HCT116 (cell line): ENCODE measurements at regions not wholly inside any gene's neighbourhood (a gene's known extent, or its start where the extent isn't known, plus 50 kb on each side); places are given as distances from the start of the nearest gene placed in this dataset.

Experiments used
- ATAC-seq: fragments of 200-7000 bp; cut with Tn5 transposase; 2 replicates; pipeline ENCODE4 v1.9.1; 2020; ENCODE audit warnings: mild to moderate bottlenecking, moderate library complexity
- BruUV-seq: library from RNA; stranded (reverse); fragments of 400-500 nt; replicated peaks from 2 replicates; lab custom pipeline; 2021; lab: Mats Ljungman, UMichigan
- CTCF ChIA-PET: fragments of 300-600 bp; sonication (Branson Sonifier 250); formaldehyde crosslinking; loops from one replicate; lab custom pipeline; 2021; ENCODE audit warnings: antibody characterized with exemption; lab: Charles Lee
- POLR2A ChIA-PET: fragments of 300-600, 350-600 bp; sonication (Branson Sonifier 250); formaldehyde crosslinking; loops from one replicate; lab custom pipeline; 2021; ENCODE audit warnings: antibody characterized with exemption; lab: Charles Lee
- RAD21 ChIA-PET, 2 experiments: fragments of 300-600 bp; sonication (Branson Sonifier 250); formaldehyde crosslinking; loops; one replicate each; lab custom pipeline; 2023; ENCODE audit warnings: low total read pairs in 2 of 2; ENCODE audit not compliant: uncharacterized antibody in 2 of 2, unreplicated experiment in 2 of 2, low non-redundant PET in 1 of 2; lab: Charles Lee
- DNase-seq: peaks from one replicate; pipeline ENCODE4 v3.0.0-alpha.2; 2010; ENCODE audit warnings: low read depth, low spot score
- H2AFZ ChIP-seq: fragments of 200-600 bp; shearing (Covaris generic), sonication (generic); 2 replicates; pipeline ENCODE4 v1.6.1; 2017; ENCODE audit warnings: low read depth, mixed run types, mixed read lengths, antibody characterized with exemption, low read length; ENCODE audit not compliant: poor library complexity, severe bottlenecking
- H3K27ac ChIP-seq: 2 replicates; pipeline ENCODE4 v1.5.1; 2012; ENCODE audit warnings: low read depth, low read length
- H3K27me3 ChIP-seq: fragments of 200-600 bp; sonication (generic); 2 replicates; pipeline ENCODE4 v1.6.1; 2016; ENCODE audit warnings: mixed run types, low read length, mixed read lengths; ENCODE audit not compliant: insufficient read depth
- H3K36me3 ChIP-seq, 2 experiments: fragments of 200-500 bp in 1 of 2; fragments of 200-600 bp in 1 of 2; sonication (Bioruptor generic) in 1 of 2; sonication (generic) in 1 of 2; 2 replicates each; pipeline versions ENCODE4 v1.5.1 to v1.6.1; 2014 to 2016; ENCODE audit warnings: low read length in 2 of 2, inconsistent platforms in 1 of 2, mixed read lengths in 1 of 2, mixed run types in 1 of 2; ENCODE audit not compliant: insufficient read depth in 2 of 2, control insufficient read depth in 1 of 2
- H3K4me1 ChIP-seq, 2 experiments: fragments of 200-600 bp in 1 of 2; sonication (generic) in 1 of 2; 2 replicates each; pipeline versions ENCODE4 v1.5.1 to v1.6.1; 2012 to 2017; ENCODE audit warnings: low read length in 2 of 2, inconsistent platforms in 1 of 2, mild to moderate bottlenecking in 1 of 2, mixed read lengths in 1 of 2, mixed run types in 1 of 2, moderate library complexity in 1 of 2; ENCODE audit not compliant: insufficient read depth in 2 of 2, control insufficient read depth in 1 of 2
- H3K4me2 ChIP-seq: fragments of 200-600 bp; sonication (generic); 2 replicates; pipeline ENCODE4 v1.6.1; 2017; ENCODE audit warnings: mixed run types, low read length, mixed read lengths
- H3K4me3 ChIP-seq, 2 experiments: fragments of 200-600 bp in 1 of 2; sonication (generic) in 1 of 2; replicated peaks in 1 of 2; 2 replicates each; pipeline ENCODE4 v1.5.1; 2011 to 2016; ENCODE audit warnings: low read length in 2 of 2, control low read depth in 1 of 2, low read depth in 1 of 2, mild to moderate bottlenecking in 1 of 2, mixed read lengths in 1 of 2, mixed run types in 1 of 2
- H3K79me2 ChIP-seq: fragments of 200-600 bp; sonication (generic); 2 replicates; pipeline ENCODE4 v1.6.1; 2017; ENCODE audit warnings: mild to moderate bottlenecking, mixed run types, low read length, moderate library complexity, mixed read lengths; ENCODE audit not compliant: insufficient read depth
- H3K9ac ChIP-seq: fragments of 200-600 bp; sonication (generic); 2 replicates; pipeline ENCODE4 v1.6.1; 2016; ENCODE audit warnings: low read length, mixed read lengths
- H3K9me2 ChIP-seq: fragments of 200-600 bp; sonication (generic), shearing (Covaris generic); 2 replicates; pipeline ENCODE4 v1.6.1; 2017; ENCODE audit warnings: mixed run types, mild to moderate bottlenecking, moderate library complexity; ENCODE audit not compliant: insufficient read depth
- H3K9me3 ChIP-seq, 2 experiments: fragments of 200-500 bp in 1 of 2; fragments of 200-600 bp in 1 of 2; sonication (Bioruptor generic) in 1 of 2; sonication (generic) in 1 of 2; 2 replicates each; pipeline ENCODE4 v1.6.1; 2014 to 2017; ENCODE audit warnings: low read length in 2 of 2, mixed read lengths in 2 of 2, inconsistent platforms in 1 of 2, low read depth in 1 of 2, mild to moderate bottlenecking in 1 of 2, mixed run types in 1 of 2, moderate library complexity in 1 of 2; ENCODE audit not compliant: control insufficient read depth in 1 of 2, insufficient read depth in 1 of 2
- H4K20me1 ChIP-seq: fragments of 200-600 bp; sonication (generic), shearing (Covaris generic); 2 replicates; pipeline ENCODE4 v1.6.1; 2017; ENCODE audit warnings: mixed run types, mild to moderate bottlenecking, moderate library complexity; ENCODE audit not compliant: insufficient read depth
- CEBPB ChIP-seq: IDR thresholded peaks from 2 replicates; pipeline ENCODE4 v1.6.1; 2012; ENCODE audit warnings: low read depth
- EGR1 ChIP-seq: IDR thresholded peaks from 2 replicates; pipeline ENCODE4 v1.6.1; 2012; ENCODE audit warnings: low read depth
- ELF1 ChIP-seq: IDR thresholded peaks from 2 replicates; pipeline ENCODE4 v1.6.1; 2012; ENCODE audit warnings: low read depth, borderline replicate concordance
- EZH2 ChIP-seq: fragments of 200-600 bp; sonication (generic); IDR thresholded peaks from 2 replicates; pipeline ENCODE4 v1.6.1; 2017; ENCODE audit warnings: antibody characterized with exemption, mixed run types
- EZH2phosphoT487 ChIP-seq: fragments of 200-600 bp; IDR thresholded peaks from 2 replicates; pipeline ENCODE4 v1.6.1; 2018; ENCODE audit warnings: antibody characterized with exemption, borderline replicate concordance
- FOSL1 ChIP-seq: IDR thresholded peaks from 2 replicates; pipeline ENCODE4 v1.6.1; 2012; ENCODE audit warnings: low read depth
- POLR2A ChIP-seq: IDR thresholded peaks from 2 replicates; pipeline ENCODE4 v1.7.0; 2011; ENCODE audit warnings: borderline replicate concordance; ENCODE audit not compliant: insufficient read depth, insufficient read length; ENCODE audit errors: extremely low read depth
- POLR2AphosphoS5 ChIP-seq: IDR thresholded peaks from 2 replicates; pipeline ENCODE4 v1.6.1; 2011; ENCODE audit warnings: mild to moderate bottlenecking, low read depth, low read length, moderate library complexity
- RAD21 ChIP-seq: IDR thresholded peaks from 2 replicates; pipeline ENCODE4 v1.6.1; 2012; ENCODE audit warnings: low read depth, mild to moderate bottlenecking
- SIN3A ChIP-seq: IDR thresholded peaks from 2 replicates; pipeline ENCODE4 v1.6.1; 2012; ENCODE audit warnings: low read depth
- SRF ChIP-seq: IDR thresholded peaks from 2 replicates; pipeline ENCODE4 v1.6.1; 2012; ENCODE audit warnings: low read depth
- TCF7L2 ChIP-seq: IDR thresholded peaks from 2 replicates; pipeline ENCODE4 v1.7.0; 2011; ENCODE audit warnings: borderline replicate concordance, inconsistent platforms; ENCODE audit not compliant: insufficient read depth, insufficient read length; ENCODE audit errors: extremely low read depth
- YY1 ChIP-seq: IDR thresholded peaks from 2 replicates; pipeline ENCODE4 v1.6.1; 2011; ENCODE audit warnings: low read length, low read depth, moderate library complexity, mild to moderate bottlenecking; ENCODE audit not compliant: insufficient replicate concordance; ENCODE audit errors: extremely low read depth
- ZFX ChIP-seq: fragments of 450-650 bp; IDR thresholded peaks from 2 replicates; pipeline ENCODE4 v1.6.1; 2017
- ZNF274 ChIP-seq: fragments of 200-500 bp; sonication (Bioruptor generic); IDR thresholded peaks from 2 replicates; pipeline ENCODE4 v1.6.1; 2014; ENCODE audit warnings: mild to moderate bottlenecking, low read depth, low read length, inconsistent platforms
- intact Hi-C: fragments of 100-400 bp; cut with micrococcal nuclease; formaldehyde crosslinking; loops from 2 replicates; pipeline ENCODE4 v1.10.0; 2022
- TF ChIP-seq, protein P1 (sequence below): IDR thresholded peaks from 2 replicates; pipeline ENCODE4 v1.6.1; 2012; ENCODE audit warnings: low read depth
- TF ChIP-seq, protein P2 (sequence below): IDR thresholded peaks from 2 replicates; pipeline ENCODE4 v1.6.1; 2011; ENCODE audit warnings: mild to moderate bottlenecking, low read length, moderate library complexity; ENCODE audit not compliant: insufficient replicate concordance; ENCODE audit errors: extremely low read depth
- TF ChIP-seq, protein P3 (sequence below): IDR thresholded peaks from 2 replicates; pipeline ENCODE4 v1.6.1; 2012
- TF ChIP-seq, protein P4 (sequence below), 3 experiments: fragments of 200-600 bp in 1 of 3; sonication (generic) in 1 of 3; IDR thresholded peaks in 2 of 3; conservative IDR thresholded peaks in 1 of 3; 2 replicates each; pipeline ENCODE4 v1.5.1; 2012 to 2017; ENCODE audit warnings: low read depth in 2 of 3, low read length in 2 of 3, antibody characterized with exemption in 1 of 3, borderline replicate concordance in 1 of 3, control low read depth in 1 of 3, mild to moderate bottlenecking in 1 of 3, mixed read lengths in 1 of 3, mixed run types in 1 of 3, moderate library complexity in 1 of 3; ENCODE audit not compliant: insufficient read depth in 1 of 3
- TF ChIP-seq, protein P5 (sequence below): IDR thresholded peaks from 2 replicates; pipeline ENCODE4 v1.6.1; 2012

DNA sequence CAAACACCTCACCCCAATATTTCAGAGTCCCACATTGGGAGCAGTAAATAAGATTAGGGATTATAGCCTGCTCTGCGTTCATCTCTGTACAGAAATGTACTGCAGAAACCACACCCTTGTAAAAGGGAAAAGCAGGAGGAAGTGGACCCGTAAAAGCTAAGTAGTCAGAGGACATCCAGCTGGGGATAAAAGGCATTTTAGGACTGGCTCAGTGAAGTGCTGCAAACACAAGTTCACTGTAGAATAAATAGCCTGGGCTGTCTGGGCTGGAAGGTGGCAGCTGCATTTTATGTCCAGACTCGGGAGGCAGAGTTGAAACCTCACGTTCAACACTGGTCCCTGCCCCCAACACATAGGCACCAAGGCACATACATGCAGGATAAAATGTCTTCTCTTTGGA is 178.7 kb upstream of the FAT1 start:
- Histone ChIP-seq H3K36me3 (no peaks in the 10 kb centered on the region), H3K79me2 (no peaks in the 10 kb centered on the region), H3K9ac (no peak overlapping the region), H3K4me3 (no peak overlapping the region), H3K9me3 (no peaks in the 10 kb centered on the region), H3K4me1 (peaks cover 4 to 19% of the 10 kb centered on the region in 2 experiments; a peak in 3 of 4 replicates), H3K27me3 (no peaks in the 10 kb centered on the region), H3K27ac (no peak overlapping the region), H3K4me2 (no peak overlapping the region), H2AFZ (no peak overlapping the region), H4K20me1 (no peaks in the 10 kb centered on the region), H3K9me2 (no peaks in the 10 kb centered on the region)
- POLR2A ChIA-PET = no interaction called here
- no TSS peak for BruUV-seq
- CTCF ChIA-PET = no interaction called here
- TF ChIP-seq POLR2A (no peak), RAD21 (no peak), ZFX (no peak), SRF (no peak), POLR2AphosphoS5 (no peak), SIN3A (no peak), YY1 (no peak), TCF7L2 (no peak), EZH2 (no peak), EGR1 (no peak), ELF1 (no peak), FOSL1 (no peak), CEBPB (no peak), ZNF274 (no peak), EZH2phosphoT487 (no peak)
- TF ChIP-seq, protein P1, sequence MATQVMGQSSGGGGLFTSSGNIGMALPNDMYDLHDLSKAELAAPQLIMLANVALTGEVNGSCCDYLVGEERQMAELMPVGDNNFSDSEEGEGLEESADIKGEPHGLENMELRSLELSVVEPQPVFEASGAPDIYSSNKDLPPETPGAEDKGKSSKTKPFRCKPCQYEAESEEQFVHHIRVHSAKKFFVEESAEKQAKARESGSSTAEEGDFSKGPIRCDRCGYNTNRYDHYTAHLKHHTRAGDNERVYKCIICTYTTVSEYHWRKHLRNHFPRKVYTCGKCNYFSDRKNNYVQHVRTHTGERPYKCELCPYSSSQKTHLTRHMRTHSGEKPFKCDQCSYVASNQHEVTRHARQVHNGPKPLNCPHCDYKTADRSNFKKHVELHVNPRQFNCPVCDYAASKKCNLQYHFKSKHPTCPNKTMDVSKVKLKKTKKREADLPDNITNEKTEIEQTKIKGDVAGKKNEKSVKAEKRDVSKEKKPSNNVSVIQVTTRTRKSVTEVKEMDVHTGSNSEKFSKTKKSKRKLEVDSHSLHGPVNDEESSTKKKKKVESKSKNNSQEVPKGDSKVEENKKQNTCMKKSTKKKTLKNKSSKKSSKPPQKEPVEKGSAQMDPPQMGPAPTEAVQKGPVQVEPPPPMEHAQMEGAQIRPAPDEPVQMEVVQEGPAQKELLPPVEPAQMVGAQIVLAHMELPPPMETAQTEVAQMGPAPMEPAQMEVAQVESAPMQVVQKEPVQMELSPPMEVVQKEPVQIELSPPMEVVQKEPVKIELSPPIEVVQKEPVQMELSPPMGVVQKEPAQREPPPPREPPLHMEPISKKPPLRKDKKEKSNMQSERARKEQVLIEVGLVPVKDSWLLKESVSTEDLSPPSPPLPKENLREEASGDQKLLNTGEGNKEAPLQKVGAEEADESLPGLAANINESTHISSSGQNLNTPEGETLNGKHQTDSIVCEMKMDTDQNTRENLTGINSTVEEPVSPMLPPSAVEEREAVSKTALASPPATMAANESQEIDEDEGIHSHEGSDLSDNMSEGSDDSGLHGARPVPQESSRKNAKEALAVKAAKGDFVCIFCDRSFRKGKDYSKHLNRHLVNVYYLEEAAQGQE = no peak
- TF ChIP-seq, protein P2, sequence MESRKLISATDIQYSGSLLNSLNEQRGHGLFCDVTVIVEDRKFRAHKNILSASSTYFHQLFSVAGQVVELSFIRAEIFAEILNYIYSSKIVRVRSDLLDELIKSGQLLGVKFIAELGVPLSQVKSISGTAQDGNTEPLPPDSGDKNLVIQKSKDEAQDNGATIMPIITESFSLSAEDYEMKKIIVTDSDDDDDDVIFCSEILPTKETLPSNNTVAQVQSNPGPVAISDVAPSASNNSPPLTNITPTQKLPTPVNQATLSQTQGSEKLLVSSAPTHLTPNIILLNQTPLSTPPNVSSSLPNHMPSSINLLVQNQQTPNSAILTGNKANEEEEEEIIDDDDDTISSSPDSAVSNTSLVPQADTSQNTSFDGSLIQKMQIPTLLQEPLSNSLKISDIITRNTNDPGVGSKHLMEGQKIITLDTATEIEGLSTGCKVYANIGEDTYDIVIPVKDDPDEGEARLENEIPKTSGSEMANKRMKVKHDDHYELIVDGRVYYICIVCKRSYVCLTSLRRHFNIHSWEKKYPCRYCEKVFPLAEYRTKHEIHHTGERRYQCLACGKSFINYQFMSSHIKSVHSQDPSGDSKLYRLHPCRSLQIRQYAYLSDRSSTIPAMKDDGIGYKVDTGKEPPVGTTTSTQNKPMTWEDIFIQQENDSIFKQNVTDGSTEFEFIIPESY = no peak
- TF ChIP-seq, protein P3, sequence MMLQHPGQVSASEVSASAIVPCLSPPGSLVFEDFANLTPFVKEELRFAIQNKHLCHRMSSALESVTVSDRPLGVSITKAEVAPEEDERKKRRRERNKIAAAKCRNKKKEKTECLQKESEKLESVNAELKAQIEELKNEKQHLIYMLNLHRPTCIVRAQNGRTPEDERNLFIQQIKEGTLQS = no peak
- TF ChIP-seq, protein P4, sequence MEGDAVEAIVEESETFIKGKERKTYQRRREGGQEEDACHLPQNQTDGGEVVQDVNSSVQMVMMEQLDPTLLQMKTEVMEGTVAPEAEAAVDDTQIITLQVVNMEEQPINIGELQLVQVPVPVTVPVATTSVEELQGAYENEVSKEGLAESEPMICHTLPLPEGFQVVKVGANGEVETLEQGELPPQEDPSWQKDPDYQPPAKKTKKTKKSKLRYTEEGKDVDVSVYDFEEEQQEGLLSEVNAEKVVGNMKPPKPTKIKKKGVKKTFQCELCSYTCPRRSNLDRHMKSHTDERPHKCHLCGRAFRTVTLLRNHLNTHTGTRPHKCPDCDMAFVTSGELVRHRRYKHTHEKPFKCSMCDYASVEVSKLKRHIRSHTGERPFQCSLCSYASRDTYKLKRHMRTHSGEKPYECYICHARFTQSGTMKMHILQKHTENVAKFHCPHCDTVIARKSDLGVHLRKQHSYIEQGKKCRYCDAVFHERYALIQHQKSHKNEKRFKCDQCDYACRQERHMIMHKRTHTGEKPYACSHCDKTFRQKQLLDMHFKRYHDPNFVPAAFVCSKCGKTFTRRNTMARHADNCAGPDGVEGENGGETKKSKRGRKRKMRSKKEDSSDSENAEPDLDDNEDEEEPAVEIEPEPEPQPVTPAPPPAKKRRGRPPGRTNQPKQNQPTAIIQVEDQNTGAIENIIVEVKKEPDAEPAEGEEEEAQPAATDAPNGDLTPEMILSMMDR (IDR thresholded peaks at IDR 0.05 in 2 of 3, conservative IDR thresholded peaks at IDR 0.05 in 1 of 3; ENCODE audit: borderline replicate concordance in 1 of 3, insufficient read depth in 1 of 3, low read depth in 2 of 3, low read length in 2 of 3) = no peak
- TF ChIP-seq, protein P5, sequence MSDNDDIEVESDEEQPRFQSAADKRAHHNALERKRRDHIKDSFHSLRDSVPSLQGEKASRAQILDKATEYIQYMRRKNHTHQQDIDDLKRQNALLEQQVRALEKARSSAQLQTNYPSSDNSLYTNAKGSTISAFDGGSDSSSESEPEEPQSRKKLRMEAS = no peak
- ATAC-seq = no peak
- intact Hi-C loops = no loop called here
- DNase-seq = no peak
- RAD21 ChIA-PET = no interaction called here
